ENCODE measurements at regions not wholly inside any gene's neighbourhood (a gene's known extent, or its start where the extent isn't known, plus 50 kb on each side); places are given as distances from the start of the nearest gene placed in this dataset. TPM values are rescaled to one million over a fixed set of nuclear protein-coding genes. Genes with fewer than 3 reads are reported as not detected.

- H3K36me3 Mint-ChIP-seq (ENCODE audit: low read depth), result 0 out of 3 replicates have a peak, but pooled peaks cover 4% of the 10 kb centered on the region
- Histone ChIP-seq H3K4me1 (ENCODE audit: insufficient read depth) (no peaks in the 10 kb centered on the region), H2AFZ (no peak overlapping the region), H3K79me2 (replicated peaks; ENCODE audit: insufficient read depth) (no peaks in the 10 kb centered on the region), H3K4me3 (no peak overlapping the region), H3K4me2 (no peak overlapping the region), H3K27ac (ENCODE audit: low read depth) (no peak overlapping the region), H3K27me3 (ENCODE audit: insufficient read depth) (no peaks in the 10 kb centered on the region), H3K9me2 (ENCODE audit: insufficient read depth) (0 out of 2 replicates have a peak, but pooled peaks cover 3% of the 10 kb centered on the region), H3K36me3 (ENCODE audit: insufficient read depth) (no peaks in the 10 kb centered on the region), H3F3A (replicated peaks; ENCODE audit: low read depth) (no peaks in the 10 kb centered on the region), H4K20me1 (replicated peaks; ENCODE audit: insufficient read depth) (no peaks in the 10 kb centered on the region)
- H3K27ac Mint-ChIP-seq, result no peak overlapping the region
- no peaks in the 10 kb centered on the region for H3K4me1 Mint-ChIP-seq
- H3K27me3 Mint-ChIP-seq (ENCODE audit: insufficient read depth, low read depth, poor library complexity), result peaks cover 8% of the 10 kb centered on the region
- peaks cover 8% of the 10 kb centered on the region for H3K9me3 Mint-ChIP-seq
- H3K4me3 Mint-ChIP-seq, result no peak overlapping the region; the same call in 2 of the 3 replicates
- TF ChIP-seq ZNF114 (CRISPR knock-in tag; IDR thresholded peaks at IDR 0.05) (no peak), CTCF (conservative IDR thresholded peaks at IDR 0.05; ENCODE audit: low read depth in 2 of 2) (no peak), JUNB (IDR thresholded peaks at IDR 0.05; ENCODE audit: unreplicated experiment) (no peak), CREB1 (CRISPR knock-in tag; IDR thresholded peaks at IDR 0.05; ENCODE audit: low read depth) (no peak), EZH2 (IDR thresholded peaks at IDR 0.05; ENCODE audit: low read depth, unreplicated experiment) (no peak), STAT1 (IDR thresholded peaks at IDR 0.05; ENCODE audit: unreplicated experiment) (no peak), NANOG (IDR thresholded peaks at IDR 0.05; ENCODE audit: borderline replicate concordance) (no peak)
- TF ChIP-seq, protein P1, sequence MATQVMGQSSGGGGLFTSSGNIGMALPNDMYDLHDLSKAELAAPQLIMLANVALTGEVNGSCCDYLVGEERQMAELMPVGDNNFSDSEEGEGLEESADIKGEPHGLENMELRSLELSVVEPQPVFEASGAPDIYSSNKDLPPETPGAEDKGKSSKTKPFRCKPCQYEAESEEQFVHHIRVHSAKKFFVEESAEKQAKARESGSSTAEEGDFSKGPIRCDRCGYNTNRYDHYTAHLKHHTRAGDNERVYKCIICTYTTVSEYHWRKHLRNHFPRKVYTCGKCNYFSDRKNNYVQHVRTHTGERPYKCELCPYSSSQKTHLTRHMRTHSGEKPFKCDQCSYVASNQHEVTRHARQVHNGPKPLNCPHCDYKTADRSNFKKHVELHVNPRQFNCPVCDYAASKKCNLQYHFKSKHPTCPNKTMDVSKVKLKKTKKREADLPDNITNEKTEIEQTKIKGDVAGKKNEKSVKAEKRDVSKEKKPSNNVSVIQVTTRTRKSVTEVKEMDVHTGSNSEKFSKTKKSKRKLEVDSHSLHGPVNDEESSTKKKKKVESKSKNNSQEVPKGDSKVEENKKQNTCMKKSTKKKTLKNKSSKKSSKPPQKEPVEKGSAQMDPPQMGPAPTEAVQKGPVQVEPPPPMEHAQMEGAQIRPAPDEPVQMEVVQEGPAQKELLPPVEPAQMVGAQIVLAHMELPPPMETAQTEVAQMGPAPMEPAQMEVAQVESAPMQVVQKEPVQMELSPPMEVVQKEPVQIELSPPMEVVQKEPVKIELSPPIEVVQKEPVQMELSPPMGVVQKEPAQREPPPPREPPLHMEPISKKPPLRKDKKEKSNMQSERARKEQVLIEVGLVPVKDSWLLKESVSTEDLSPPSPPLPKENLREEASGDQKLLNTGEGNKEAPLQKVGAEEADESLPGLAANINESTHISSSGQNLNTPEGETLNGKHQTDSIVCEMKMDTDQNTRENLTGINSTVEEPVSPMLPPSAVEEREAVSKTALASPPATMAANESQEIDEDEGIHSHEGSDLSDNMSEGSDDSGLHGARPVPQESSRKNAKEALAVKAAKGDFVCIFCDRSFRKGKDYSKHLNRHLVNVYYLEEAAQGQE (IDR thresholded peaks at IDR 0.05; ENCODE audit: unreplicated experiment), result no peak
- ATAC-seq, result no peak
- no peak for DNase-seq (ENCODE audit: low spot score)
These were observed 55.8 kb upstream of the ZNF184 start for GRCh38 chr6:27528714-27529113.

Small RNAs in the stretch of these regions (small RNA-seq; reads per million reads assigned to genes)
- gene AL031229.1 (ENCODE audit: low replicate concordance) (not detected), gene HIST1H4PS1 (ENCODE audit: low replicate concordance) (0.07 reads per million), gene RNU6-471P (ENCODE audit: low replicate concordance) (not detected)
